GM18873 (cell line): ENCODE measurements at regions not wholly inside any gene's neighbourhood (a gene's known extent, or its start where the extent isn't known, plus 50 kb on each side); places are given as distances from the start of the nearest gene placed in this dataset.

Experiments
- ATAC-seq: cut with Tn5 transposase; IDR thresholded peaks from one replicate; pipeline ENCODE4 v1.9.1; 2021; ENCODE audit warnings: mild to moderate bottlenecking, moderate library complexity, moderate number of reproducible peaks; ENCODE audit not compliant: unreplicated experiment, low FRiP score

DNA sequence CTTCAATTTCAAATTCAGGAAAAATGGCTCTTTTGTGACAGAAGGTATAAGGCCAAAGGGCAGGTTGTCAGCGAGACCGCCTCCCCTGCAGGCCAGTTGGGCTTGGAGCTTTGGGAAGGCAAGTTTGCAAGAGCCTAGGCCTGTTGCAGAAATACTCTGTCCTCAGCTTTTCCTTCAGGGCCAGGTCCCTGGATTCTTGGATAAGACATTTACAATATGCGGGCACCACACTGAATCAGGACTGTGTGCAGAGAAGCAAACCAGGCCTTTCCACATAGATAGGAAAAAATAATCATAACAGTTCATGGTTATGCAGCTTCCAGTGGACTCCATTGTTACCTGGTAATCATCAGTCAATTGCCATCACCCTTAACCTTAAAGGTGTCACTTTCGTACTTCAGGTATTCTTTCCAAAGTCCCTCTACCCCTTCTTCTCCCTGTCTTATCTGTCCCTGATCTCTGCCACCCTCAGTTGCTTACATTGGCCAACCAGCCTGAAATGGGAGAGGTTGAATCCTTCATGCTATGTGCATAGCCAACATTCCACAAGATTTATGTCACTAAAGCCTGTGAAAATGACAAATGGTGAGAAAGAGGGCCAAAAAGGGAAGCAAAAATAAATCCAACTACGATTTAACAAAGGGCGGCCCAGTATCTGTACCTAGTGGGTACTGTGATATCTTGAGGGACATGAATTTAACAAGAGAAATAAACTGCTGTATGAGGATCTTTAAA is 304.5 kb upstream of the NFE2L3 start:
- ATAC-seq: no peak

DNA sequence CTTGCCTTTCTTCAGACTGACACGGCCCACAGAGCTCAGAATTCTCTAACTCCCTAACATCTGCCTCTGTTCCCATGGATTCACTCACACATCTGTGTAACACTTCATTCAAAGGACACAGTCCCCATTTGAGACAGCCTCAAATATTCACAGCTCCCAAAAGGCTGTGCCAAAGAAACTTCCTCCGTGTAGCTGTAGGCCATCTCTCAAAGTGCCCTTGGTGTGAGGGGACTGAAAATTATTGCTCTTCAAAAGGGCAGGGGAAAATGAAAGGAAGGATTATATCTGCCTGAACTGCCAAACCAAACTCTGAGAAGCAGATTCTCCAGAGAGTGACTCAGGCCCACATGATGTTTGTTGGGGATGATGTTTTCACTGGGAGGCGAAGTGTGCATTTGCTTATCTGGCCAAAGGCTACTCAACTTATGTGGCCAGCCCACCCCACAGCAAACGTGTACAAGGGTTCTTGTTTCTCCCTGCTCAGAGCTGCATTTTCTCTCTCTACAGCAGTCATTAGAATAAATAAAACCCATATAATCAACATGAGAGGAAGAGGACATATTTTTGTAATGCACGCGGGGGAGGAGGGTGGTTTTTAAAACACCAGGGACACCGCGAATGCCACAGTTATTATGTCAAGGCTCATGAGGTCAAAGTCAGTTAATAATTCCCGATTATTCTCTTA is 302.4 kb upstream of the NFE2L3 start:
- no peak for ATAC-seq

DNA sequence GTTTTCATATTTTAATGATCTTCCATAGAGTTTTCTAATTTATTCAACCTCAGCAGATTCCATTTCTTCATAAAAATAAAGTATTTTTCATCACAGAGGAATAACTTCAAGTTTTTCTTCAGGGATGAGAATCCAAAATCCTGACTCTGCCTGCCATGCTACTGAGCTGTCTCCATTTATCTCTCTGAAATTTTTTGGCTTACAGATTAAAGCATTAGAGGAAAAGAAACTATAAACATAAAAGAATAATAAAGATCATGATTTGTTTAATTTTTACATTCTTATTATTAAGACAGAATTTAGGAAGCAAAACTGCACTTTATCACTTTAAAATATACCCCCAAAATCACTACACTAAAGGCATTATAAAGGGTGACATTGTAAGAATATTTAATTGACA is 301.8 kb upstream of the NFE2L3 start:
- ATAC-seq: no peak

DNA sequence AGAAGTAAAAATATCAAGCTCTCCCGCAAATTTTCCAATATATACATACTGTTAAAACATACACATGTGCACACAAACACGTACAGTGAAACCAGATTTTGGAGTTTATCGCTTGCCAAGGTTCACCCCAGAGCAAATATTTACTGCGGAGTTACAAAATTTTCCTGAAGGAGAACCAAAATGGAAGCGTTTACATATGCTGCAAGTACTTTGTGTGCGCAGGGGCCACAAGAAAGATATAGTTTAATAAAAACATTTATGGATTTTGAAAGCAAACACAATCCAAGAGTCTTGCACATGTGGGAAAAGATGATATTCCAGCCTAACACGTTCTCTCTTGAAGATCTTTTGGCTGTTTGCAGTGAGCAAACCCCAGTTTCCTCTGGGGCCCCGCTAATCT is 301.3 kb upstream of the NFE2L3 start:
- ATAC-seq: no peak

DNA sequence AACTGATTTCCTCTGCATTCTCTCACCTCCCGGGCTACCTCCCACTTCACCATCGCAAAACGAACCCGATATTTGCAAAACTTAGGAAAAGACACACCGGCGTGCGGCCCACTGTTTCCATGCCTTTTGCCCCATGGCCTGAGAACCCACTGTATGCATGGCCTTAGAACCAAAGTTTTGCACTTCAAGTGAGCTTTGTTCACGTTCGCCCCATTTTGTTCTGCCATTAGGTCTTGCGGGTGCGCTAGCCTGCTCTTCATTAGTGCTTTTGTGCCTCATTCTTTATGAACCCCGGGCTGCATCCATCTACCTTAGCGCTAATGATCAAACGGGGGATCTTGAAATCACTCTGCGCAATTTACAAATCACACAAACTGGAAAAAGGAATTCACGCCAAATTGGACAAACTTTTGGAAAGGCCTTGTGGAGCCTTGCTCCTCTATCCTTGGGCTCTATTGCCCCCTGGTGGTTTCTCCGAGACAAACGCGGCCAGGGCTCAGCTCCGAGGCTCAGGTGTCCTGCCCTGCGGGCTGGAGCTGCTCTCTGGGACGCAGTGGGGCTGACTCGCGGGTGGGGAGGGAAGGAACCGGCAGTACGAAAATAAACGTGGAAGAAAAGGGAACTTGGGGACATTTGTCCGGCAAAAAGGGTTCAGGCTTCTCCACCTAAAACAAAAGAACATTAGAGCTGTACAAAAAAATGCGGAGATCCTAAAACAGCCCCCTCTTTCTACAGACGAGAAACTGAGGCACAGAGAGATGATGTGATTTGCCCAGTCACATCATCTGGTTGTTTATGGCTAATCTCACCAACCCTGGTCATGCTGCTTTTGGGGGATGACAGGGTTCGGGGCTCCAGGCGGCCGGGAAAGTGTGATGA is 300.4 kb upstream of the NFE2L3 start:
- no peak for ATAC-seq

DNA sequence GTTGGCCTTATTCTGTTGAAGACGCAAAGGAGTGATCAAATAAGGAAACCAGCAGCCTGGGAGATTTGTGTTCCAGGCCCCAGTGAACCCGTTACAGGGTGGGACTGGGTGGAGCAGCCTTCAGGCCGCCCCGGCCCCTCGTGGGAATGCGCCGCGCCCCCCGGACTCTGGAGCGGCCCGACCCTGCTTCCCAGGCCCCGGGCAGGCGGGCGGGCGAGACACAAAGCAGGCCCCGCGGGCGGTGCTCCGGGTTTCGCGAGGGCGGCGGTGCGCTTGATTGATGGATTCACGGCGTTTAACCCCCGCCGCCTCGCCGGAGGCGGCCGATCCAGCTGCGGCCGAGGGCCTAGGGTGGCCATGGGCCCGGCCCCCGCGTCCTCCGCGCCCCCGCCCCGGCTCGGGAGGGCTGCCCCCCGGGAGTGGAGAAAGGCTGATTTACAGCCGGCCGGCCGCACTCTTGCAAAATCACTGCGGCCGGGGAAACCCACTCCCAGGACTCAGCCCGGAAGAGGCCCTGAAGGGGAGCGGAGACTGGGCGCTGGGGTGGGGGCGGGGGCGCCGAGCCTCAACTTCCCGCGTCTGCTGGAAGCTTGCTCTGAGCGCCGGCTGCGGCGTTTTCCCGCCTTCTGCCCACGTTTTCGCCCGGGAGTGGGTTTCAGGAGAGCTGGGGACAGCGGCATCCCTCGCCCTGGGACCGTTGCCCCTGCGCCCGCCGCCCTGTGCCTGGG is 299.6 kb upstream of the NFE2L3 start:
- no peak for ATAC-seq

DNA sequence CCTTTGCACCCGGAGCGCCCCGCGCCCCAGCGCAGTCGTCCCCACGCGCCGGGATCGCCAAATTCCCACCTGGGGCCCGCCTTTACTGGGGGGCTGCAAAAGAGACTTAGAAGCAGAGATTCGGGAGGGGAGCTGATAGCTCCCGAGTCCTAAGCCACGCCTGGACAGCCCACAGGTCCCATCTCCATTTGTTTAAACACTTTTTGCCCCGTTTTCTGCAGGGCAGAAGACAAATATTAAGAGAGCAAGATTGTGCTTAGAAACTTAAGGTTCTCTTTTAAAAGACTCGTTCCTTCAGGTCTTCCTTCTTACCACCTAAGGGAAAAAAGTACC is 299.1 kb upstream of the NFE2L3 start:
- no peak for ATAC-seq

DNA sequence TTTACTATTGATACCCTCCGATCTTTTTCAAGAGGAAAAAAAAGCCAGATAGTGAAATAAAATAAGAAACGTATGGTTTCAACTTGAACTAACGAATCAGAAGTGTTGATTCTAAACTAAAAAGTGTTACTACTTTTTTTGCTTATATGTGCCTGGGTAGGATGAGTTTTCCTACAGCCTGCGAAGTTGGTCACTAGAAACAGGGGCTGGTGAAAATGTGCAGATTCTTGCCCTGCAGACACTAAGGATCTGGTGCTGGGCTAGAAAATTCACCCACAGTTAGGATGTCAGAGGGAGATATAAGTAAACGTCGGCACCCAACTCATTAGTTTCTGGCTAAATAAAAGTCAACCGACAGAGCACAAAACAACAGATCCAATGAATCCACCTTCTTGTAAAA is 298.7 kb upstream of the NFE2L3 start:
- ATAC-seq: no peak

DNA sequence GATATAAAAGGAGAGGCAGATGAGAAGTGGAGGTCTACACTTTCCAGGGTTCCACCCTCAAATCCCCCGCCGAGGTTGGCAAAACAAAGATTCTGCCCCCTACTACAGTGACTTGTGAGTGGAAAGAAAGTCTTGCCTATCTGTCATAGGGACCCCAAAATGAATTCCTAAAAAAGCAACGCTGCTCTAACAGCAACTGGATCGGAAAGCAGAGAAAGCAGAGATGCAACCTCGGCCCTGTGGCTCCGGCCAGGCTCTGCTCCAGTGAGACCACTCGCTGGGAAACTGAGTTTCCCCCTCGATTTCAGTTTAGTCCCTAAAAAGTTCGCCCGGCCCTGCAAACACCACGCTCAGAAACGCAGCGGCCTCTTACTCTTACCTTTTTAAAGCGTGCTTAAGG is 297.9 kb upstream of the NFE2L3 start:
- ATAC-seq: no peak

DNA sequence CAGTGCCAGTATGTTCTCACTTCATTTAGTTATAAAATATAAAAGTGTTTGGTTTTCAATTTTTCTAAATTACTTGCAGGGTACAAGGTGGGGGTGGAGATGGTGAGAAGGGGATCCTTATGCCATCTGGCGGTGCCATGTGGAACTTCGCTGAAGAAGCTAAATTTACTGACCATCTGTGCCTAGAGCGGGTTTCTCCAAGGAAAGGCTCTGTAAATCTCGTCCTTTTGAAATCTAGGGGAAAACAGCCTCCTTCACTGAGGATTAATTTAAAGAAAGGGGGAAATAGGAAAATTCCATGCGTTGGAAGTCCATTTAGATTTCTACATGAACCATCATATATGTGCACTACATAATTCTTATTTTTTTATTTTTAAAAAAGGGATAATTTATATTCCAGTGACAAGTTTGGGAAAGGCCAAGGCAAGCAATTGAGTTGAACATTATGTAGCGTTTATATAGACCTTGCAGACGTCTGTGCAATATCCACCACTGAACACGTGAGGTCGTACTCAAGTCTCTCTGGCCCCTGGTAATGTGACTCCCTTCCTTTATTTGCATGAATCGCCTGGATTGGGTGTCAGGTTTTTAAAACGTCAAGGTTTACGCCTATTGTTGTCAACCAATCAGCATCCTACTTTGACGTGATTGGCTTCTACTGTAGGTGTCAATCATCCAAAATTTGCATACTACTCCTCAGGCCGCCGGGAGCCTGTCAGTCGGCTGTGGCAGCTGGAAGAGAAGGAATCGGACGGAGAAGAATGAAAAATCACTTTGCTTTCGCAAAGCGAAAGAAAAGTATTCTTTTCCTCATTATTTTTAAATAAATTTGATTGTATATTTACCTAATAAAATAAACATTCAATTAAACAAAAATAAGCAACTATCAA is 297.1 kb upstream of the NFE2L3 start:
- ATAC-seq: no peak

DNA sequence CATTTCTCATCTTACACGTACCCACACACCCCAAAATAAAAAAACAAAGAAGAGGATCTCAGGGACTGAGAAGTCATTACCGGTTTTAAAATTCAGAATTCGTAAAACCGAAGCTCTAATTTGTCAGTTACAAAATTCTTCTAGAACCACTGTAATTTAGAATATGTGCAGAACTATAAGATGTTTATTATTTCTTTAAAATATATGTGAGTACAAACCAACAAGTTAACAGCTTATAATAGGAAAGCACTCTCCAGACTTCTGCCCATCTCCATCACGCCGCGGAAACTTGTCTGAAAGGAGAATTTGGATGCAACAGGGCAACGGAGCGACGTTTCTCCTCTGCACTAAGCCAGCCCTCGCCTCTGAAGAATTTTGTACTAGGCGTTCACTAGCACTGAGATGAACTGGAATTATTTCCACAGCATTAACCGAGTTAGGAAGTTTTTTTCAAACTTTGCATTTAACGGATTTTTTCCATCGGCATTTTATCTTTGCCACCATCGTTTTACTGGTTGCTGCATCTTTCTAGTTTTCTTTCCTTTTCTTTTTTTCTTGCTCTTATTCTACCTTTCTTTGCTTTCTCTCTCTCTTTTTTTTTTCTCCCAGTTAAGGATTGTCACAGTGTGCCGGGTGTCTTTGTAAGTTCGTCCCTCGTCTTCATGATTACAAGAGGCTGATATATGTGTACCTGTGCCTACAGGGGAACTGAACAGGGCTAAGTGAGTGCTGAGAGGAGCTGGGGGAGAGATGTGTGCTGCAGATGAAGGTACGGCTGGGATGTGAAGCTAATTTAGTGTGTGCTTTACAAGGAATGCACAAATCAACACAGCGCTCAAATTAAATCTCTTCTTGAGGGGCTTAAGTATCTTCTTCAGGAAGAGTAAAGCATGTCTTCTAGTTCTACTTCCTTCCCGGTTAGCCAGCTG is 295.9 kb upstream of the NFE2L3 start:
- no peak for ATAC-seq

DNA sequence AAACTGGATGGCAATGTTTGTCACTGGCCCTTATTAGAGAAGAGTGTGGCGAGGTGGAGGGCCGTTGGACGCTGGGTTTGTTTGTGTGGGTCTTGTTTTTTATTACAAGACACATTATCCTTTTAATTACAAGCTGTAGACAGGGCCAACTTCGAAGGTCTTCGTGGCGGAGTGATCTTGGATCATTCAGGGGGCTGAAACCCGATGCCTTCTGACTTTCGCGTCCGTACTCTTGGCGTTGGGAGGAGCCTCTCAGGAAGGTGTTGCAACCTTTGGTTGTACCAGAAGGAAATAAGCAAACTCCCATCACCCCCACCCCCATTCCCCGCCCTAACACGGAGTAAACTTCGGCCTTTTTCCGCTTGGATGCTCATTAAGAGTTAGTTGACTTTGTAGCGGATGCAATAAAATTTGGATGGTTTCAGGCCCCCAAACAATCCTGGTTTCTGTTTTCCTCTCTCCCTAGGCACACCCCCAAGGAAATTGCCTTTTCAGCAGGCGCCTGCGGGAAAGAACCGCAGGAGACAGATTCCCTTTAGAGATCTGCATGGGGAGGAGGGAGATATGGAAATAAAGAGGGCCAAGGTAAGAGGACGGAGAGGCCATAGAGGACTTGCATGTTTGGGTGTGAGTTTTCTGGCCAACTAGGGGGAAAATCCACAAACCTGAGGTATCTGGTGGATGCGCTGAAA is 294.5 kb upstream of the NFE2L3 start:
- ATAC-seq: no peak

DNA sequence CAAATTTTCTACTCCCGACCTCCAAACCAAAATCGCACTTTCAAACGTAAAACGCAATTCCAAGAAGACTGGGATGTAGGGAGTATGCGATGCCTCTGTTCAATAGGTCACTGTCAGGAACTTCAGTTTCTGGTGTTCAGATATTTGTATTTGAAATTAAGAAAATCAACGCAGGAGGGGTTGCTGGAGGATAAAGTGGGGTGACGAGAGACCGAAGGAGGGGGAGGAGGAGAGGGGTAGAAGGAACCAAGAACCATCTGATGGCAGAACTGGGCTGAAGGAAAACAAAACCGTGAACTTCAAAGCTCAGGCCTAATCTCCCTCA is 293.8 kb upstream of the NFE2L3 start:
- ATAC-seq: no peak

DNA sequence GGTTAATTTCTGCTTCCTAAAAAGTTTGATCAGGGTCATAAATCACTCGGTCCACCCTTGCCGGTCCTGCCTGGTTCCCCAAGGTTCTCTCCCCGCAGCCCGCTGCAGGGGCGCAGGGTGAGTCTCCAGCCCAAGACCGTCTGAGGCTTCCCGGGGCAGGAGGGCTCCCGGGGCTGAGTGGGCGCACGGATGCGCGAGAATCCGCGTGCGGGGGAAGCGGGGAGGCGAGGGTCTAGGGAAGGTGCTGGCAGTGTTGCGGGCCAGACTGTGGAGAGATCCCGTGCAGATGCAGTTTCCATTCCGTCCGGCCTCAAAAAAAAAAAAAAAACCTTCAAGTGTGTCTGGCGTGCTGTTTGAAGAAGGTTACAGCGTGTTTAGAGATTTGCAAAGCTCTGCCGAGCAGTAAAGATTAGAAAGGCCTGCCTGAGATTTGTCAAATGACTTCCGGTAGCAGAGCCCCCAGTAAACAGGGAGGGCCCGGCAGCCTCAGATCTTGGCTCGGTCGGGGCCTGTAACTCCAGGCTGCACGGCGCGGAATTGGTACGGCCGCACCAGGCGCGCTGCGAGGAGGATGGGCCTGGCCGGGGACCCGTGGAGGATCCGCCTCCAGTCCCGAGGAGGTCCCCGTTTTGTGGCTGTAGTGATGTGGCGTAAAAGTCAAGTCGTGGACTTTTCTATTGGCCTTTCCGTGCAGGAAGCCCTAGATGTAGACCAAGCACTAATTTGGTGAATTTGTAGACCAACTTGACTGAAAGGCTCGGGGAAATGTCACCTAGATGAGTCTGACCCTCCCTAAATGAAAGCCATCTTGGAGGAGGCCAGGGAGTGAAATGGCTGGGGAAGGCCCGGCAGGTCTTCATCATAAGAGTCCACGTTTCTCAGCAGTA is 293.2 kb upstream of the NFE2L3 start:
- ATAC-seq: no peak

DNA sequence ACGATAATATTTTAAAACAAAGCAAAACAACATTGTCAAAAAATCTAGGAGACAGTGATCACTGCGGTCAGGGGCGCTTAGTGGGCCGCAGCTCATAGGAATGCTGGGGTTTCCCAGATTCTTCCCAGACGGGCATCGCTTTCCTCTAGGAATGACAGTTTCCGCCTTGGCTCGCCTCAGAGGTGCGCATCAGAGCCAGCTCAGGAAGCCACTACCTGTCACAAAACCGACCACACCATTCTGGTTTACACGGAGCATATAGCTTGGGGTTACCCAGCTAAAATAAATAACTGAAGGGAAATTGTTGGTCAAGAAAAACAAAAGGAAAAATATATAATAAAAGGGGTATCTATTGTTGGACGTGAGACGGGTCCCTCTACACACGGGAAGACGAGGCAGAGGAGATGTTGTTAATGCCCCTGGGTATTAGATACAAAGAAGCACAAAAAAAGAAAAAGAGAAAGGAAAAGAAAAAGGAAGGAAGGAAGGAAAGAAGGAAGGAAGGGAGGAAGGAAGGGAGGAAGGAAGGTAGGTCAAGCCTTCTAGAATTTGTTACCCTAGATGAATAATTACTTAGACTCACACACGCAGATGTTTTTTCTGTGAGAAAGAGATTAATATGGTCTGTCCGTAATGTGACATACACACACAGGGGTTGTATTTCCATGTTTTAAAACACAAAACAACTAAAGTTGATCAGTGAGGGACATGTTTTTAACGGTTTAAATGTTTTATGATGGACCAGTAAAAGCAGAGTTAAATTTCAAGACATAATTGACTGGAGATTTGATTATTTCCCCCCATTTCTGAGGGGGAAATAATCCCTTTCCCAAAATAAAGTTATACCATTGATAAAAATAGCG is 292.4 kb upstream of the NFE2L3 start:
- no peak for ATAC-seq
